ENCODE measurements at regions not wholly inside any gene's neighbourhood (a gene's known extent, or its start where the extent isn't known, plus 50 kb on each side); places are given as distances from the start of the nearest gene placed in this dataset.
"Not testable (repeated sequence)": the region's sequence is repeated elsewhere in the genome, so short reads cannot be mapped to it uniquely, and the experiment has no call there.

- no peak overlapping the region for H3K9ac ChIP-seq (ENCODE audit: low read length)
Measured at GRCh38 chr2:196295005-196295404, 123.6 kb upstream of the STK17B start.

GRCh38 chr2:196298106-196298723 is 126.8 kb upstream of the STK17B start:
- peaks cover 12% of the 10 kb centered on the region for H3K4me1 ChIP-seq (ENCODE audit: low read length)
- not testable (repeated sequence) for H3K9me2 ChIP-seq (replicated peaks; ENCODE audit: insufficient read depth, low read length); H3K27me3 ChIP-seq (ENCODE audit: low read length); H3K36me3 ChIP-seq (ENCODE audit: insufficient read depth, low read length); H3K9ac ChIP-seq (ENCODE audit: low read length); H3K27ac ChIP-seq (ENCODE audit: low read length); H2AFZ ChIP-seq (ENCODE audit: low read length); H3K4me3 ChIP-seq (ENCODE audit: low read length); H4K20me1 ChIP-seq (ENCODE audit: insufficient read depth, low read depth, low read length); H3K79me2 ChIP-seq (ENCODE audit: low read length); H3K9me3 ChIP-seq (ENCODE audit: low read length); H3K4me2 ChIP-seq (ENCODE audit: low read depth, low read length, poor library complexity, severe bottlenecking)
- peak; percentile 74 for DNase-seq

More at GRCh38 chr2:196295005-196295404, 123.6 kb upstream of the STK17B start:
- no peaks in the 10 kb centered on the region for H4K20me1 ChIP-seq (ENCODE audit: insufficient read depth, low read depth, low read length)
- H3K79me2 ChIP-seq (ENCODE audit: low read length): no peaks in the 10 kb centered on the region
- no peak overlapping the region for H2AFZ ChIP-seq (ENCODE audit: low read length)
- H3K4me1 ChIP-seq (ENCODE audit: low read length): peaks cover 12% of the 10 kb centered on the region
- no peaks in the 10 kb centered on the region for H3K36me3 ChIP-seq (ENCODE audit: insufficient read depth, low read length)
- no peaks in the 10 kb centered on the region for H3K9me3 ChIP-seq (ENCODE audit: low read length)
- DNase-seq: peak; percentile 35
- H3K27me3 ChIP-seq (ENCODE audit: low read length): no peaks in the 10 kb centered on the region
- H3K4me2 ChIP-seq (ENCODE audit: low read depth, low read length, poor library complexity, severe bottlenecking): no peak overlapping the region
- no peak overlapping the region for H3K4me3 ChIP-seq (ENCODE audit: low read length)
- no peaks in the 10 kb centered on the region for H3K9me2 ChIP-seq (replicated peaks; ENCODE audit: insufficient read depth, low read length)
- no peak overlapping the region for H3K27ac ChIP-seq (ENCODE audit: low read length)

GRCh38 chr2:196307775-196308305 is 136.5 kb upstream of the STK17B start:
- DNase-seq: no peak
- H3K27ac ChIP-seq (ENCODE audit: low read length): no peak overlapping the region
- H3K4me2 ChIP-seq (ENCODE audit: low read depth, low read length, poor library complexity, severe bottlenecking): no peak overlapping the region
- no peaks in the 10 kb centered on the region for H3K27me3 ChIP-seq (ENCODE audit: low read length)
- no peak overlapping the region for H2AFZ ChIP-seq (ENCODE audit: low read length)
- H3K36me3 ChIP-seq (ENCODE audit: insufficient read depth, low read length): no peaks in the 10 kb centered on the region
- H3K9ac ChIP-seq (ENCODE audit: low read length): no peak overlapping the region
- H3K4me1 ChIP-seq (ENCODE audit: low read length): no peaks in the 10 kb centered on the region
- H4K20me1 ChIP-seq (ENCODE audit: insufficient read depth, low read depth, low read length): no peaks in the 10 kb centered on the region
- H3K9me3 ChIP-seq (ENCODE audit: low read length): no peaks in the 10 kb centered on the region
- no peak overlapping the region for H3K4me3 ChIP-seq (ENCODE audit: low read length)
- no peaks in the 10 kb centered on the region for H3K79me2 ChIP-seq (ENCODE audit: low read length)
- no peaks in the 10 kb centered on the region for H3K9me2 ChIP-seq (replicated peaks; ENCODE audit: insufficient read depth, low read length)

GRCh38 chr2:196309691-196310090 is 138.3 kb upstream of the STK17B start:
- H3K79me2 ChIP-seq (ENCODE audit: low read length): no peaks in the 10 kb centered on the region
- no peaks in the 10 kb centered on the region for H3K27me3 ChIP-seq (ENCODE audit: low read length)
- H3K9ac ChIP-seq (ENCODE audit: low read length): no peak overlapping the region
- no peak overlapping the region for H3K27ac ChIP-seq (ENCODE audit: low read length)
- H3K9me3 ChIP-seq (ENCODE audit: low read length): no peaks in the 10 kb centered on the region
- H3K4me2 ChIP-seq (ENCODE audit: low read depth, low read length, poor library complexity, severe bottlenecking): no peak overlapping the region
- H3K4me3 ChIP-seq (ENCODE audit: low read length): no peak overlapping the region
- no peaks in the 10 kb centered on the region for H4K20me1 ChIP-seq (ENCODE audit: insufficient read depth, low read depth, low read length)
- H2AFZ ChIP-seq (ENCODE audit: low read length): no peak overlapping the region
- peaks cover 4% of the 10 kb centered on the region; the same call in 1 of the 2 replicates for H3K4me1 ChIP-seq (ENCODE audit: low read length)
- no peaks in the 10 kb centered on the region for H3K9me2 ChIP-seq (replicated peaks; ENCODE audit: insufficient read depth, low read length)
- H3K36me3 ChIP-seq (ENCODE audit: insufficient read depth, low read length): no peaks in the 10 kb centered on the region
- no peak for DNase-seq

GRCh38 chr2:196314157-196314556 is 142.8 kb upstream of the STK17B start:
- no peak for DNase-seq
- Histone ChIP-seq H3K9me2 (replicated peaks; ENCODE audit: insufficient read depth, low read length) (no peaks in the 10 kb centered on the region), H3K4me2 (ENCODE audit: low read depth, low read length, poor library complexity, severe bottlenecking) (no peak overlapping the region), H3K79me2 (ENCODE audit: low read length) (no peaks in the 10 kb centered on the region), H4K20me1 (ENCODE audit: insufficient read depth, low read depth, low read length) (no peaks in the 10 kb centered on the region), H3K27me3 (ENCODE audit: low read length) (no peaks in the 10 kb centered on the region), H3K36me3 (ENCODE audit: insufficient read depth, low read length) (no peaks in the 10 kb centered on the region), H3K4me3 (ENCODE audit: low read length) (no peak overlapping the region), H3K9ac (ENCODE audit: low read length) (no peak overlapping the region), H3K27ac (ENCODE audit: low read length) (no peak overlapping the region), H3K4me1 (ENCODE audit: low read length) (peaks cover 4% of the 10 kb centered on the region; the same call in 1 of the 2 replicates), H3K9me3 (ENCODE audit: low read length) (no peaks in the 10 kb centered on the region), H2AFZ (ENCODE audit: low read length) (no peak overlapping the region)

GRCh38 chr2:196314780-196315179 is 143.4 kb upstream of the STK17B start:
- Histone ChIP-seq H3K9me3 (ENCODE audit: low read length) (no peaks in the 10 kb centered on the region), H3K27me3 (ENCODE audit: low read length) (no peaks in the 10 kb centered on the region), H3K9me2 (replicated peaks; ENCODE audit: insufficient read depth, low read length) (no peaks in the 10 kb centered on the region), H3K79me2 (ENCODE audit: low read length) (no peaks in the 10 kb centered on the region), H3K4me3 (ENCODE audit: low read length) (no peak overlapping the region), H3K4me2 (ENCODE audit: low read depth, low read length, poor library complexity, severe bottlenecking) (no peak overlapping the region), H3K4me1 (ENCODE audit: low read length) (peaks cover 4% of the 10 kb centered on the region; the same call in 1 of the 2 replicates), H2AFZ (ENCODE audit: low read length) (no peak overlapping the region), H3K36me3 (ENCODE audit: insufficient read depth, low read length) (no peaks in the 10 kb centered on the region), H3K27ac (ENCODE audit: low read length) (no peak overlapping the region), H4K20me1 (ENCODE audit: insufficient read depth, low read depth, low read length) (no peaks in the 10 kb centered on the region), H3K9ac (ENCODE audit: low read length) (no peak overlapping the region)
- no peak for DNase-seq

- no peak overlapping the region for H3K4me3 ChIP-seq (ENCODE audit: low read length)
- peak; percentile 26 for DNase-seq
- H4K20me1 ChIP-seq (ENCODE audit: insufficient read depth, low read depth, low read length): no peaks in the 10 kb centered on the region
- no peaks in the 10 kb centered on the region for H3K9me2 ChIP-seq (replicated peaks; ENCODE audit: insufficient read depth, low read length)
- no peak overlapping the region for H3K4me2 ChIP-seq (ENCODE audit: low read depth, low read length, poor library complexity, severe bottlenecking)
- no peaks in the 10 kb centered on the region for H3K79me2 ChIP-seq (ENCODE audit: low read length)
- no peak overlapping the region for H3K9ac ChIP-seq (ENCODE audit: low read length)
- H3K27me3 ChIP-seq (ENCODE audit: low read length): no peaks in the 10 kb centered on the region
- H2AFZ ChIP-seq (ENCODE audit: low read length): no peak overlapping the region
- H3K9me3 ChIP-seq (ENCODE audit: low read length): no peaks in the 10 kb centered on the region
- no peak overlapping the region for H3K27ac ChIP-seq (ENCODE audit: low read length)
- H3K4me1 ChIP-seq (ENCODE audit: low read length): peaks cover 4% of the 10 kb centered on the region; the same call in 1 of the 2 replicates
- no peaks in the 10 kb centered on the region for H3K36me3 ChIP-seq (ENCODE audit: insufficient read depth, low read length)
Measured at GRCh38 chr2:196315388-196316049, 144.1 kb upstream of the STK17B start.

- DNase-seq: peak; percentile 23
- no peak overlapping the region for H3K4me2 ChIP-seq (ENCODE audit: low read depth, low read length, poor library complexity, severe bottlenecking)
- no peaks in the 10 kb centered on the region for H3K9me2 ChIP-seq (replicated peaks; ENCODE audit: insufficient read depth, low read length)
- no peak overlapping the region for H3K4me3 ChIP-seq (ENCODE audit: low read length)
- no peak overlapping the region for H3K27ac ChIP-seq (ENCODE audit: low read length)
- no peaks in the 10 kb centered on the region for H3K36me3 ChIP-seq (ENCODE audit: insufficient read depth, low read length)
- H3K9ac ChIP-seq (ENCODE audit: low read length): no peak overlapping the region
- H2AFZ ChIP-seq (ENCODE audit: low read length): no peak overlapping the region
- peaks cover 4% of the 10 kb centered on the region; the same call in 1 of the 2 replicates for H3K4me1 ChIP-seq (ENCODE audit: low read length)
- H4K20me1 ChIP-seq (ENCODE audit: insufficient read depth, low read depth, low read length): no peaks in the 10 kb centered on the region
- H3K9me3 ChIP-seq (ENCODE audit: low read length): no peaks in the 10 kb centered on the region
- no peaks in the 10 kb centered on the region for H3K79me2 ChIP-seq (ENCODE audit: low read length)
- no peaks in the 10 kb centered on the region for H3K27me3 ChIP-seq (ENCODE audit: low read length)
Measured at GRCh38 chr2:196316050-196316430, 144.7 kb upstream of the STK17B start.

All from Karpas-422 (cell line).